K562 (cell line): ENCODE measurements at regions not wholly inside any gene's neighbourhood (a gene's known extent, or its start where the extent isn't known, plus 50 kb on each side); places are given as distances from the start of the nearest gene placed in this dataset.

Source experiments
- ATAC-seq: fragments of 200-7000 bp; cut with Tn5 transposase; 3 replicates; pipeline ENCODE4 v1.9.1; 2020; ENCODE audit warnings: moderate library complexity
- BruUV-seq: library from RNA; stranded (reverse); fragments of 400-500 nt; replicated peaks from 2 replicates; lab custom pipeline; 2021; lab: Mats Ljungman, UMichigan
- CTCF ChIA-PET: fragments of 300-600 bp; formaldehyde crosslinking; extraction: SDS; loops from one replicate; lab custom pipeline; 2021; ENCODE audit warnings: low intra/inter-chr PET ratio; lab: Yijun Ruan, JAX
- POLR2A ChIA-PET: fragments of 300-600, 350-650 bp; sonication (Branson Sonifier 250); formaldehyde crosslinking; extraction: SDS; loops from one replicate; lab custom pipeline; 2021; ENCODE audit warnings: antibody characterized with exemption, inconsistent platforms; lab: Yijun Ruan, JAX
- DNase-seq, 4 experiments: peaks; one replicate each; pipeline versions ENCODE4 v3.0.0 to v3.0.0-alpha.2; 2011 to 2018; ENCODE audit warnings: low spot score in 3 of 4, mixed read lengths in 3 of 4; ENCODE audit errors: extremely low read depth in 1 of 4
- FAIRE-seq: peaks from 2 replicates; lab custom pipeline; 2011; peaks lifted over from hg19 to GRCh38; lab: Jason Lieb, UNC
- H2AFZ ChIP-seq: 2 replicates; pipeline ENCODE4 v1.6.0; 2011; ENCODE audit warnings: low read depth, low read length, control low read depth, inconsistent platforms
- H3K27ac ChIP-seq: fragments of 200-600 bp; 3 replicates; pipeline ENCODE4 v1.8.0; 2011; ENCODE audit warnings: low read depth, mild to moderate bottlenecking, control low read depth, inconsistent platforms, low read length, moderate library complexity, mixed read lengths; ENCODE audit errors: extremely low read depth
- H3K27me3 ChIP-seq, 2 experiments: fragments of 300-600 bp in 1 of 2; 2 replicates in 1 of 2; 3 replicates in 1 of 2; pipeline versions ENCODE4 v1.6.0 to v1.8.0; 2011; ENCODE audit warnings: inconsistent platforms in 2 of 2, low read length in 2 of 2, mild to moderate bottlenecking in 1 of 2, mixed read lengths in 1 of 2, moderate library complexity in 1 of 2; ENCODE audit not compliant: control insufficient read depth in 2 of 2, insufficient read depth in 2 of 2
- H3K36me3 ChIP-seq: fragments of 300-600 bp; 3 replicates; pipeline ENCODE4 v1.8.0; 2011; ENCODE audit warnings: mild to moderate bottlenecking, low read length, inconsistent platforms; ENCODE audit not compliant: control insufficient read depth, insufficient read depth
- H3K4me1 ChIP-seq, 2 experiments: fragments of 200-600 bp in 1 of 2; replicated peaks in 1 of 2; 2 replicates in 1 of 2; 3 replicates in 1 of 2; pipeline versions ENCODE4 v1.5.1 to v1.8.0; 2011; ENCODE audit warnings: inconsistent platforms in 2 of 2, low read length in 2 of 2, mild to moderate bottlenecking in 1 of 2, mixed read lengths in 1 of 2, moderate library complexity in 1 of 2; ENCODE audit not compliant: control insufficient read depth in 2 of 2, insufficient read depth in 2 of 2
- H3K4me2 ChIP-seq: 2 replicates; pipeline ENCODE4 v1.6.1; 2011; ENCODE audit warnings: low read length, control low read depth, inconsistent platforms, mixed read lengths; ENCODE audit not compliant: insufficient read depth
- H3K4me3 ChIP-seq: fragments of 200-600 bp; sonication (generic), shearing (Covaris generic); 2 replicates; pipeline ENCODE4 v1.5.1; 2016; ENCODE audit warnings: control low read depth, inconsistent platforms
- H3K79me2 ChIP-seq: fragments of 200-600 bp; 3 replicates; pipeline ENCODE4 v1.8.0; 2011; ENCODE audit warnings: low read length, inconsistent platforms; ENCODE audit not compliant: control insufficient read depth, insufficient read depth
- H3K9ac ChIP-seq, 2 experiments: 2 replicates each; pipeline versions ENCODE4 v1.6.0 to v1.6.1; 2011; ENCODE audit warnings: low read depth in 2 of 2, low read length in 2 of 2, control low read depth in 1 of 2, inconsistent platforms in 1 of 2, mild to moderate bottlenecking in 1 of 2, mixed read lengths in 1 of 2; ENCODE audit not compliant: insufficient read depth in 1 of 2
- H3K9me1 ChIP-seq: one replicate; pipeline ENCODE4 v1.6.0; 2011; ENCODE audit warnings: inconsistent platforms, mild to moderate bottlenecking, low read length, moderate library complexity; ENCODE audit not compliant: control insufficient read depth, insufficient read depth
- H3K9me3 ChIP-seq: replicated peaks from 2 replicates; pipeline ENCODE4 v1.5.1; 2011; ENCODE audit warnings: low read depth, low read length, inconsistent platforms; ENCODE audit not compliant: control insufficient read depth, insufficient read depth
- H4K20me1 ChIP-seq: replicated peaks from 2 replicates; pipeline ENCODE4 v1.6.1; 2011; ENCODE audit warnings: low read length, inconsistent platforms, mixed read lengths; ENCODE audit not compliant: control insufficient read depth, insufficient read depth
- CREB3L1 ChIP-seq: fragments of 450-650 bp; IDR thresholded peaks from 2 replicates; pipeline ENCODE4 v1.6.1; 2014; ENCODE audit warnings: low read depth, mild to moderate bottlenecking, moderate library complexity, borderline replicate concordance
- EP300 ChIP-seq: IDR thresholded peaks from 2 replicates; pipeline ENCODE4 v1.6.1; 2012; ENCODE audit warnings: low read length, improper control_type of control experiment
- KDM4B ChIP-seq, 2 experiments: fragments of 450-650 bp in 1 of 2; sonication (generic) in 1 of 2; IDR thresholded peaks; 2 replicates each; pipeline ENCODE4 v1.6.1; 2016 to 2017; ENCODE audit warnings: borderline replicate concordance in 2 of 2, antibody characterized with exemption in 1 of 2, low read depth in 1 of 2, mild to moderate bottlenecking in 1 of 2
- MAFG ChIP-seq: fragments of 450-650 bp; conservative IDR thresholded peaks from 2 replicates; pipeline ENCODE4 v1.6.1; 2016; ENCODE audit warnings: missing genetic modification characterization, missing compliant biosample characterization
- MYNN ChIP-seq, 2 experiments: sonication (generic); formaldehyde crosslinking in 1 of 2; IDR thresholded peaks; 2 replicates each; pipeline versions ENCODE4 v1.5.0 to v1.6.1; 2016 to 2020; ENCODE audit warnings: antibody characterized with exemption in 1 of 2, missing genetic modification reagents in 1 of 2
- SMARCA4 ChIP-seq: fragments of 450-650 bp; IDR thresholded peaks from 2 replicates; pipeline ENCODE4 v1.6.1; 2016
- TCFL5 ChIP-seq: fragments of 250-450 bp; sonication (Bioruptor Pico); conservative IDR thresholded peaks from 2 replicates; pipeline ENCODE4 v1.6.1; 2021; ENCODE audit warnings: mild to moderate bottlenecking, moderate library complexity, matching md5 sums
- ZBTB43 ChIP-seq: sonication (generic); formaldehyde crosslinking; IDR thresholded peaks from 2 replicates; pipeline ENCODE4 v1.8.0; 2023; ENCODE audit warnings: mild to moderate bottlenecking, missing genetic modification reagents
- ZNF197 ChIP-seq: fragments of 200-800 bp; sonication (Bioruptor generic); IDR thresholded peaks from 2 replicates; pipeline ENCODE4 v1.6.1; 2016; ENCODE audit warnings: low read depth, missing genetic modification characterization, missing compliant biosample characterization
- ZNF436 ChIP-seq: fragments of 250-450, 450-650 bp; sonication (Bioruptor Pico); formaldehyde crosslinking; IDR thresholded peaks from 2 replicates; pipeline ENCODE4 v1.7.0; 2020; ENCODE audit warnings: mild to moderate bottlenecking
- ZNF696 ChIP-seq: fragments of 250-450 bp; sonication (Bioruptor Pico); conservative IDR thresholded peaks from 2 replicates; pipeline ENCODE4 v1.4.0; 2020; ENCODE audit warnings: mild to moderate bottlenecking, moderate library complexity
- WGBS: fragments of 100-300 bp; shearing (Covaris generic); methylation state at CpG from one replicate; pipeline ENCODE4 v1.1.6; 2016; ENCODE audit warnings: low coverage, mixed read lengths; ENCODE audit not compliant: insufficient coverage; ENCODE audit errors: missing lambda C conversion rate; 5-methylcytosine and 5-hydroxymethylcytosine counted together
- in situ Hi-C: fragments of 300-500 bp; cut with MboI; formaldehyde crosslinking; loops from 4 replicates; pipeline ENCODE4 v1.15.0; 2018; ENCODE audit warnings: inconsistent platforms, mixed read lengths
- intact Hi-C: fragments of 100-400 bp; cut with micrococcal nuclease; formaldehyde crosslinking; loops from 2 replicates; pipeline ENCODE4 v1.14.2; 2022

- intact Hi-C loops = no loop called here
- DNase-seq = no peak
- no peak overlapping the region for H3K4me2 ChIP-seq
- ATAC-seq = no peak
- CTCF ChIA-PET = no interaction called here
- no peak overlapping the region for H3K9ac ChIP-seq
- H3K9me3 ChIP-seq = peaks cover 3% of the 10 kb centered on the region; the same call in 1 of the 2 replicates
- POLR2A ChIA-PET = interaction anchor here (0.6 kb wide), 1 partner anchor 385 kb away, joined by 3 read pairs; no protein-coding TSS in a partner anchor
- H3K79me2 ChIP-seq = no peaks in the 10 kb centered on the region
- peaks cover 0 to 6% of the 10 kb centered on the region in 2 experiments; a peak in 2 of 5 replicates for H3K4me1 ChIP-seq
- H3K36me3 ChIP-seq = no peaks in the 10 kb centered on the region
- no peak overlapping the region for H2AFZ ChIP-seq
- in situ Hi-C loops = no loop called here
- no peaks in the 10 kb centered on the region for H3K9me1 ChIP-seq
- 34% methylated on average over 7 of the region's 15 CpGs for WGBS
- no peaks in the 10 kb centered on the region for H4K20me1 ChIP-seq
- BruUV-seq = no TSS peak
- FAIRE-seq = no peak
- H3K4me3 ChIP-seq = no peak overlapping the region
- H3K27me3 ChIP-seq = peaks cover 0 to 13% of the 10 kb centered on the region in 2 experiments; a peak in 2 of 5 replicates
- no peak overlapping the region for H3K27ac ChIP-seq
- TF ChIP-seq ZNF696 (CRISPR knock-in tag) (no peak), EP300 (no peak)
These were observed 75.8 kb downstream of the RTP5 start for GRCh38 chr2:241945311-241945710.

GRCh38 chr2:241945803-241946202 lies 76.3 kb downstream of the RTP5 start:
- peaks cover 0 to 15% of the 10 kb centered on the region in 2 experiments; a peak in 2 of 5 replicates for H3K27me3 ChIP-seq
- no peak for TF ChIP-seq MAFG (tag)
- peak; percentile 50; the same call in 1 of the 2 replicates for TF ChIP-seq MYNN (IDR thresholded peaks at IDR 0.05)
- no peak for TF ChIP-seq MYNN (CRISPR knock-in tag; IDR thresholded peaks at IDR 0.05)
- TF ChIP-seq ZNF436 (CRISPR knock-in tag) = no peak
- TF ChIP-seq KDM4B (IDR thresholded peaks at IDR 0.05; ENCODE audit: borderline replicate concordance in 2 of 2, low read depth in 1 of 2) = no peak
- TF ChIP-seq SMARCA4 = no peak
- TF ChIP-seq ZBTB43 (CRISPR knock-in tag) = peak; percentile 90; the same call in 1 of the 2 replicates
- TF ChIP-seq ZNF197 (CRISPR knock-in tag) = no peak
- no peak for TF ChIP-seq TCFL5 (CRISPR knock-in tag)
- TF ChIP-seq CREB3L1 = no peak

More at GRCh38 chr2:241945803-241946202, 76.3 kb downstream of the RTP5 start:
- H3K36me3 ChIP-seq = no peaks in the 10 kb centered on the region
- H2AFZ ChIP-seq = no peak overlapping the region
- ATAC-seq = no peak
- DNase-seq = no peak
- POLR2A ChIA-PET = no interaction called here
- FAIRE-seq = no peak
- no TSS peak for BruUV-seq
- CTCF ChIA-PET = no interaction called here
- peaks cover 0 to 8% of the 10 kb centered on the region in 2 experiments; a peak in 2 of 5 replicates for H3K4me1 ChIP-seq
- H3K4me2 ChIP-seq = no peak overlapping the region
- H3K27ac ChIP-seq = no peak overlapping the region
- H4K20me1 ChIP-seq = 0 out of 2 replicates have a peak, but pooled peaks cover 3% of the 10 kb centered on the region
- in situ Hi-C loops = no loop called here
- H3K4me3 ChIP-seq = no peak overlapping the region
- 92% methylated on average over 6 of the region's 14 CpGs for WGBS
- intact Hi-C loops = no loop called here
- no peaks in the 10 kb centered on the region; the same call in 1 of the 2 replicates for H3K9me3 ChIP-seq
- no peaks in the 10 kb centered on the region for H3K79me2 ChIP-seq
- H3K9ac ChIP-seq = no peak overlapping the region
- no peaks in the 10 kb centered on the region for H3K9me1 ChIP-seq
